ENCODE measurements at regions not wholly inside any gene's neighbourhood (a gene's known extent, or its start where the extent isn't known, plus 50 kb on each side); places are given as distances from the start of the nearest gene placed in this dataset.

DNA sequence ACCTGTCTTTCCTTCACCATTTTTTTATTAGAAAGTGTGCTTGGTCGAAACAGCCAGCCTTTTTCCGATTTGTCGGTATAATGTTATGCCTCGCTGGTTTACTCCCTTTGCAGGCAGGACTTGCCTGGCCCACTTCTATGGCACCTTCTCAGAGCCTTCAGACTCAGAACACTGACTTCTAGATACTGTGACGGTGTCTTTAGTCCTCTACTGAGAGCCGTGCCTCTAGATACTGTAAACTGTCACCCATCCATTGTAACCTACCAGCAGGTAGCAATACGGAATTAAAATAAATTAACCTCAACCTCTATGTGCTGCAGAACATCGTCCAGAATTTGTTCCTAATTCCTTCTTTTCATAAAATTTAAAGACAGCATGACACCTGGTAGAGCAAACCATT, 247.7 kb upstream of the TTC14 start:
- no peak for DNase-seq

DNA sequence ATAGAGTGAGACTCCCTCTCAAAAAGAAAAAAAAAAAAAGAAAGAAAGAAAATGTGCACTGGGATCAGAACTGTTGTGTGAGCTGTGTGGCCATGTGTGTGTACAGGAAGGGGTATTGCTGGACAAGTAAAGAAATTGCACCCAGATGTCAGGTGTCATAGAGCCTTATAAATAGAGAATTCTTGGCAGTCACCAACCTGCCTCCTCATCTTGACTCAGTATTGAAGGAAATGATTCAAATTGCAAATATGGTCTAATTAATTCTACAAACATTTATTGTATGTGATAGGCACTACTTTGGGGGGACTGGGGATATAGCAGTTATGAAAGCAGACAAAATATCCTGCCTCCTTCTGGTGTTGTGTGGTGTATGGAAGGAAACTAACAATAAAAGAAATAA, 243.8 kb upstream of the TTC14 start:
- DNase-seq: peak; percentile 90

- DNase-seq: no peak
Observed at GRCh38 chr3:180359061-180359952, 242.7 kb upstream of the TTC14 start.

DNA sequence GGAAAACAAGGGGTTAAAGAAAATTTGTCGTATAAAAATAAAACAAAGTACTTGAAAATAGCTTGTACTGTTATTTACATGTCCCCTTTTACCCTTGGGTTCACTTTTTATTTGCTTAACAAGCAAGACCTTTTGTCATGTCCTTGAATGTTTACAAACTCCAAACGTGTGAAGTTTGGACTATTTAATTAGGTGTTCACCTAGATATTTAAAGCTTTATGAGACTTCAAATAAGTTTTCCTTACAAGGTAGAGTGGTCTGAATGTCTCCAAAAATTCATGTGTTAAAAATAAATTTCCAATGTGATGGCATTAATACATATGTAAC, 242.0 kb upstream of the TTC14 start:
- DNase-seq: no peak

- DNase-seq: no peak
Observed at GRCh38 chr3:180362081-180362480, 239.9 kb upstream of the TTC14 start.

DNA sequence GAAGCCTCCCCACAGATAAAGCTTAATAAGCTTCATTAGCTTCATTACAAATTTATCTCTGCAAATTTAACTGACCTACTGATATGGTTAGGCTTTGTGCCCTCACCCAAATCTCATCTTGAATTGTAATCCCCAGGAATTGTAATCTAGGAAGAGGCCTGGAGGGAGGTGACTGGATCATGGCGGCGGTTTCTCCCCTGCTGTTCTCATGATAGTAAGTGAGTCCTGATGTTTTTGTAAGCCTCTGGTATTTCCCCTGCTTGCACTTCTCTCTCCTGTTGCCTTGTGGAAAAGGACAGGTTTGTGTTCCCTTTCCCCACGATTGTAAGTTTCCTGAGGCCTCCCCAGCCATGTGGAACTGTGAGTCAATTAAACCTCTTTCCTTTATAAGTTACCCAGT, 226.1 kb upstream of the TTC14 start:
- no peak for DNase-seq

DNA sequence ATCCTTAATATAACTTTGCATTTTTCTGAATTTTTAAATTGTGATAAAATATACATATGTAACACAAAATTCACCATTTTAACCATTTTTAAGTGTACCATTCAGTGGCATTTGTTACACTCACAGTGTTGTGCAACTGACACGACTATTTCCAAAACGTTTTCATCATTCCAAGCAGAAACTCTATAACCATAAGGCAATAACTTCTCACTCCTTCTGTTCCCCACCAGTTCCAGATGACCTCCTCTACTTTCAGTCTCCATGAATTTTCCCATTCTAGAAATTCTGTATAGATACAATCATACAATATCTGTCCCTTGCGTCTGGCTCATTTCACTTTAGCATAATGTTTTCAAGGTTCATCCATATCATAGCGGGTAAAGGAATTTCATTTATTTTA, 223.5 kb upstream of the TTC14 start:
- DNase-seq: no peak

GRCh38 chr3:180382638-180383180, 219.3 kb upstream of the TTC14 start:
- DNase-seq: no peak

GRCh38 chr3:180383332-180384020, 218.5 kb upstream of the TTC14 start:
- peak; percentile 70 for DNase-seq

GRCh38 chr3:180390313-180390712, 211.7 kb upstream of the TTC14 start:
- DNase-seq: no peak

DNA sequence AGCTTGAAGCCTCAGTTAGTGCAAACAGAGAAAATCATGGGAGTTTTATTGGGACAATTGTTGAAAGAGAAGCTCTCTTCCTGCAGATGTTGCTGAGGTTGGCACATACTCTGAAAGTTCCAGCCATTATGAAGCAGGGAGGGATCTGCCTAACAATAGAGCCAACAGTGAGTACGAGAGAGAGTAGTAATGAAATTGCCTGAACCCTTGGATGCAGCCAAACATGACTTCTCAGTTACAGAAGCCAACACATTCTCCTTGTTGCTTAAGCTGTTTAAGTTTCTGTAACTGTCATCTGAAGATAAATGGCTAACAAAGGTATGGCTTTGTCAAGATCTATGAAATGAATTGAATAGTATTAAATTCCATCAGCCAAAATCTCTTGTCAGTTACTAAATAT, 211.0 kb upstream of the TTC14 start:
- no peak for DNase-seq

GRCh38 chr3:180401226-180401625, 200.7 kb upstream of the TTC14 start:
- DNase-seq: peak; percentile 67

DNA sequence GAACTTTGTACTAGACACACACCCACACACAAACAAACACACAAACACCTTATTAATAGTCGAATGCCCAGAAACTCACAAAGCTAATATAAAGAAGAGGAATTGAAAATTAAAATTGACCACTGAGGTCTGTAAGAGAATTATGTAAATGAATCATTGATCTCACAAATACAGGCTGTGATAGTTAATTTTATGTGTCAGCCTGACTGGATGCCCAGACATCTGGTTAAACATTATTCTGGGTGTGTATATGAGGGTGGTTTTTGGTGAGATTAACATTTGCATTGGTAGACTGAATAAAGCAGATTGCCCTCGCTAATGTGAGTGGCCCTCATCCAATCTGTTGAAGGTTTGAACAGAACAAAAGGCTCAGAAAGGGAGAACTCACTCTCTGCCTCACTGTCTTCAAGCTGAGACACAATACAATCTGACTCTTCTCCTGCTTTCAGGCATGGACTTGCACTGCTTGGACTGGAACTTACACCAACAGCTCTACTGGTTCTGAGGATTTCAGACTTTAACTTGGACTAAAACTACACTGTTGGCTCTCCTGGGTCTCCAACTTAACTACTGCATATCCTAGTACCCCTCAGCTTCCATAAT, 199.4 kb upstream of the TTC14 start:
- no peak for DNase-seq

- no peak for DNase-seq
Observed at GRCh38 chr3:180403156-180403555, 198.8 kb upstream of the TTC14 start.

- peak; percentile 88 for DNase-seq
Observed at GRCh38 chr3:180408654-180409053, 193.3 kb upstream of the TTC14 start.

- peak; percentile 74 for DNase-seq
Observed at GRCh38 chr3:180409170-180409569, 192.8 kb upstream of the TTC14 start.

- DNase-seq: no peak
Observed at GRCh38 chr3:180409883-180410282, 192.1 kb upstream of the TTC14 start.

- DNase-seq: no peak
Observed at GRCh38 chr3:180414157-180414556, 187.8 kb upstream of the TTC14 start.

DNA sequence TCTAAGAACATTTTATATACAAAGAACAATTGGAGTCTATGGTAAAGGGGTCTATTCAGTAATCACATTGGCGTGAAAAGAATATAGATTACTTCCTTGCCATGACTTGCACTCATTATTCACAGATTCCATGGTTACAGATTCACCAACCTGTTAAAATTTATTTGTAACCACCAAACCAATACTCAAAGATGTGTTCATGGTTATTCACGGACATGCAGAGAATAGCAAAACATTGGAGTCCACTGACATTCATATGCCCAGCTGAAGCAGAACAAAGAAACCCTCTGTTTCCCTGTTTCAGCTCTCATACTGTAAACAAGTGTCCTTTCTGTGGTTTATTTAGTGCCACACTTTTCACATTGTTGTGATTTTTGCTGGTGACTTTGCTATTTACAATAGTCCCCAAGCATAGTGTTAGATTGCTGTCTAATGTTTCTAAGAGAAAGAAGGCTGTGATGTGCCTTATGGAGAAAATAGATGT, 185.8 kb upstream of the TTC14 start:
- DNase-seq: peak; percentile 50

DNA sequence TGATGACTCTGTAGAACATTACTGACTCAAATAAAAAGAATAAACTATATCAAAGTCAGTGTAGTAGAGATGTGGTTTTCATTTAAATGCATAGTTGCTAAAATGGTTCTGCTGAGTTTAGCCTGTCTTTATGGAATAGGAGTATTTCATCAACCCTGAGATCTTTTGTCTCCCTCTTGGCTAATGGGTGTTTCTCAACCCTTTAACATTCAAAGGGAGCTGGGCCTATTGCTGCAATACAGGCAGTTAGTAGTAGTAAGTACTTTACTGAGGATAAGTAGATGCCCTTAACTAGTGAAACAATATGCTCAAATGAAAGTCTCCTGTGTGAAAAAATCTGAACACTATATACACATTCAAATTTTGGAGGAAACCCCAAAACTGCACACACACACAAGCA, 184.7 kb upstream of the TTC14 start:
- no peak for DNase-seq

DNA sequence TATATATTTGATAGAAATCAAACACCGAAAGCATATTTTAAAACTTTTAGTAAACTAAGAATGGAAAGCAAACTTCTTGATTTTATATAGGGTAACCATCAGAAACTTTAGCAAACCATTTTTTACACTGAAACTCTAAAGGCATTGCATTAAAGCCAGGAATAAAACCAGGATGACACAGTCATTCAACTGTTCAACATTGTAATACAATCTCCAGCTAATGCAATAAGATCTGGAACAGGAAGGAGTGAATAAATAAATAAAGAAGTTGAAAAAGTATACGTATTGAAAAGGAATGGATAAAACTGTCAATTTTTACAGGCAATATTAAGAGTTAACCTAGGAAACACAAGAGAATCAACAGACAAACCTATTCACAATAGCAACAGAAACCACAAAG, 181.9 kb upstream of the TTC14 start:
- DNase-seq: peak; percentile 71

DNA sequence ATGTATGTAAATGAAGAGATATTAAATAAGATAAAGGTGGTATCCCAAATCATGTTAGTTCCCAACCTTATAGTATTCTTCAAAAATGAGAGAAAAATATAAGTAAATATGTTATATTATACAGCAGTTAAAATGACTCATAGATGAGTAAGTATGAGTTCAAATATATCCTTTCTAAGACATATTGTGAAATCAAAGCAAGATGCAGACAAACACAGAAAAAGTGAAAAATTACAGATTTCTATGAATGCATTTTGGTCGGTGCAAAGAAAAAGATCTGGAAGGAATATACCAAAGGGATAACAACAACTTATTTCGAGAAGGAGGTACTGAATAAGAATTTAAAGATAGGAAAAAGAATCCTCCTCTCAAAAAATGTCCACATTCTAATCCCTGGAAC, 181.2 kb upstream of the TTC14 start:
- DNase-seq: peak; percentile 81

GRCh38 chr3:180421221-180421620, 180.7 kb upstream of the TTC14 start:
- peak; percentile 72 for DNase-seq

DNA sequence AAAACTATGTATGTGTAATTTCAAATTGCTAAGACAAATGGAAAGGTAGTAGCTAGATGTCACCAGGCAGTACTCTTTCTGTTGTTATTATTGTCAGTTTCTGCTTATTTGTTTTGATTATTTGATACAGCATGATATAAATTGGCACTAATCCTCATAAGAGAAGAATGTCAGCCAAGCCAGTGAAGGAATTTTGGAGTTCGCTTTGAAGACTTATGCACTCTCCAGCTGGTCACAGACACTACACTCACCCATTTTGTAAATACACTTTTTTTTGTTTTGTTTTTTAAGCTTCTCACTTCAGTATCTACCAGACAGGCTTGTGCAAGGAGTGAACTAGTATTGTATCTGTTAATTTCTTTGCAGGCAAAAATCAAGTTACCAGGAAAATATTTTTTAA, 180.2 kb upstream of the TTC14 start:
- DNase-seq: peak; percentile 58

All from HCEC 1CT (cell line).